ENCODE measurements at regions not wholly inside any gene's neighbourhood (a gene's known extent, or its start where the extent isn't known, plus 50 kb on each side); places are given as distances from the start of the nearest gene placed in this dataset.

- FAIRE-seq (no peak), DNase-seq (ENCODE audit: insufficient read length, low spot score) (no peak)
These were observed 162.6 kb downstream of the SERPINI1 start for GRCh38 chr3:167898091-167898490.

DNA sequence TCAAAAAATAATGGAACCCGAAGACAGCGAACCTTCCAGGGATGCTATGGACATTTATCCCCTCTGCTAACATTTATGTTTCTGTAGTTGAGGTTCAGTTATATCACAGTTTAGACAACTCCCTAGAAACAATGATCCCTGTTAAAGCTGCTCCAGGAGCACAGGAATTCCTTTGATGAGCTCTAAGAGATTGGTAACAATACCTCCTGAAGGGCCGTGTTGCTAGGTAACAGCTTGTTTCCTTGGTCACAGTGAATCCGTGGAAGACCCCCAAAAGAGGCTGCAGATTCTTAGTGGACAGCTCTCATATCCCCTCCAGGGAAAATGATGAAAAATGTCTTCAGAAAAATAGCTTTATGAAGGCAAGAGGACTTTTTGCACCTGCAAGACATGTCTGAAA is 160.2 kb downstream of the SERPINI1 start:
- FAIRE-seq (no peak), DNase-seq (ENCODE audit: insufficient read length, low spot score) (no peak)

- FAIRE-seq (no peak), DNase-seq (ENCODE audit: insufficient read length, low spot score) (no peak)
These were observed 159.7 kb downstream of the SERPINI1 start for GRCh38 chr3:167895178-167895577.

DNA sequence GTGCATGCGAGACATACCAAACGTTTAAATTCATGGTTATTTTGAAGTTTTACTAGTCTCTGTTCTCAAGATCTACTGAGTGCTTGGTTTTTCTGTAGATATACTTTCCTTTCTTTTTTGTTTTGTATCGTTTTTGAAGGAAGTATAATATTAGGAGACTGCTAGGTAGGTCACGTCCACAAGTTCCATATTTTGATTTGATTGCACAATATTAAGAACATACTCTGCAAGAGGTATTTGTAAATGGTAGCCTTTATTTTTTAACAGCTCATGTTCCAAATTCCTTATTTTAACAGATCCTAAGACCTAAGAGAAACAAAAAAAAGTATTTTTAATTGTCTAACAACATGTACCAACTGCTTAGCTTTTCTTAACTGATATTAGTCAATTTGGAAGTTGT is 156.7 kb downstream of the SERPINI1 start:
- no peak for FAIRE-seq
- no peak for DNase-seq (ENCODE audit: insufficient read length, low spot score)

DNA sequence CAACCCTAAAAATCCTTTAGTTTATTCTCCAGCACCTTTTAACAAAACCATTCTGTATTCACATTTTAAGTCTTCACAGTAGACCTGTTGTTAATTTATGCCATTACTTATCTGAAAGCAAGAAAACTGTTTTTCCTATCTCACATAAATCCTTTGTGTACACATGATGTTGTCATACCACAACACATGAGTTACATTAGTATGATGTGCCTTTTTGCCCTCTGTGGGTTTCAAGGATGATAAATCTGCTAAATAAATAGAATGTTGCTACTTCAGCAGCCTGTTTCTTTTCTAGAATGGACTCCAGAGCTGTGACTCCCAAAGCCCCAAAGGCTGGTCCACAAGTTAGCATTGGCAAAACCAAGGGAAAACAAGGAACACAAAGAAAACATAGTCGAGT is 151.6 kb downstream of the SERPINI1 start:
- no peak for FAIRE-seq
- no peak for DNase-seq (ENCODE audit: insufficient read length, low spot score)

DNA sequence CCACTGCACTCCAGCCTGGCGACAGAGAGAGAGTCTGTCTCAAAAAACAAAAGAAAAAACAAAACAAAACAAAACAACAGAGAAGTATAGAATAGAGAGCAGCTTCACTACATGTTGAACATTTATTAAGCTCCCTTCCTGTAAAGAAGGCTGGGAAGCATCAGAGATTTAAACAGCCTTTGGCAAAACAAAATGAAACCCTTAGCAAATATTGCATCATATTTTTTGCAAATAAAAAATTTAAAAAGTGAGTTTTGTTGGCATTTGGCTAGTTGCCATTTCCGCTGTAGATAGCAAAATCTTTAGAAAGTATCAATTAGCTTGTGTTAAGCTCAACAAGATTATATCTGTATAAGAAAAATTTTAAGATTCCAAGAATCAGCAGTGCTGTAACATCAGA is 151.2 kb downstream of the SERPINI1 start:
- no peak for FAIRE-seq
- DNase-seq (ENCODE audit: insufficient read length, low spot score): no peak

GRCh38 chr3:167885277-167885676 is 149.8 kb downstream of the SERPINI1 start:
- FAIRE-seq: no peak
- DNase-seq (ENCODE audit: insufficient read length, low spot score): no peak

GRCh38 chr3:167884481-167884880 is 149.0 kb downstream of the SERPINI1 start:
- FAIRE-seq (no peak), DNase-seq (ENCODE audit: insufficient read length, low spot score) (no peak)

- FAIRE-seq (no peak), DNase-seq (ENCODE audit: insufficient read length, low spot score) (no peak)
These were observed 147.9 kb downstream of the SERPINI1 start for GRCh38 chr3:167883452-167883851.

GRCh38 chr3:167882057-167882667 is 146.6 kb downstream of the SERPINI1 start:
- no peak for FAIRE-seq
- peak; percentile 10 for DNase-seq (ENCODE audit: insufficient read length, low spot score)

GRCh38 chr3:167880183-167880582 is 144.7 kb downstream of the SERPINI1 start:
- DNase-seq (ENCODE audit: insufficient read length, low spot score) (no peak), FAIRE-seq (no peak)

DNA sequence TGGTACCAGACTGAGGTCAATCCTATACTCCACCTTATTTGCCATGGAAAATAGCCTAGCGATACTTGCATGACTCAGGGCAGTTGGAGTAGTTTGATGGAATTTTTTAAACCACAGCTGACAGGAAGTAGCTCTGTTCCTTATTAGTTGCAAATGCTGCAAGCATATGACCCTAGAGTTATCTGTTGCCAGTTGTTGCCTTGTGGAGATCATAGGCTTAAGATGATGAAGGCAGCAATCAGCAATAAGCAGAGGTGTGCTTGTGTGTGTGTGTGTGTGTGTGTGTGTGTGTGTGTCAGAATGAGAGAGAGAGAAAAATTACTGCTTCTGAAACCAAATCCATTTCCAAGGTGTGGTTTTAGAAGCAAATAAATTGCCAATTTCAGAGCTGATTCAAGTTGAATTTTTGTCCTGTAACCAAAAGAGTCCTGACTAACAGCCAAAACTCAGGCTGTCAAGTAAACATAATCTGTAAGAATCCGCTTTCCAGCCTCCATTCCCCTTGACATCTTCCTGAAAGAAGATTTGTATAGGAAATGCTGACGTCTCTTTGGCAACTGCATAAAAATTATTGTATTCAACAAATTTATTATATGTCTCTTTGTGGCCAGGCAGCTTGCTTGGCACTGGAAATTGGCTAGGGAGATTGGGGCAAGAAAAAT is 141.2 kb downstream of the SERPINI1 start:
- FAIRE-seq (no peak), DNase-seq (ENCODE audit: insufficient read length, low spot score) (peak; percentile 6)
